ENCODE measurements at regions not wholly inside any gene's neighbourhood (a gene's known extent, or its start where the extent isn't known, plus 50 kb on each side); places are given as distances from the start of the nearest gene placed in this dataset.

GRCh38 chr9:85137696-85138095 lies 468.2 kb downstream of the NTRK2 start:
- H3K27me3 Mint-ChIP-seq, result peaks cover 6% of the 10 kb centered on the region
- ChIA-PET CTCF (no interaction called here), POLR2A (no interaction called here)
- no peak for ATAC-seq
- H3K27ac Mint-ChIP-seq, result no peak overlapping the region
- DNase-seq, result no peak
- intact Hi-C loops (cut with micrococcal nuclease), result no loop called here
- H3K36me3 Mint-ChIP-seq (ENCODE audit: low read depth), result no peaks in the 10 kb centered on the region
- H3K4me3 Mint-ChIP-seq, result no peak overlapping the region
- H3K9me3 Mint-ChIP-seq, result peaks cover 2% of the 10 kb centered on the region
- TF ChIP-seq, protein P1, sequence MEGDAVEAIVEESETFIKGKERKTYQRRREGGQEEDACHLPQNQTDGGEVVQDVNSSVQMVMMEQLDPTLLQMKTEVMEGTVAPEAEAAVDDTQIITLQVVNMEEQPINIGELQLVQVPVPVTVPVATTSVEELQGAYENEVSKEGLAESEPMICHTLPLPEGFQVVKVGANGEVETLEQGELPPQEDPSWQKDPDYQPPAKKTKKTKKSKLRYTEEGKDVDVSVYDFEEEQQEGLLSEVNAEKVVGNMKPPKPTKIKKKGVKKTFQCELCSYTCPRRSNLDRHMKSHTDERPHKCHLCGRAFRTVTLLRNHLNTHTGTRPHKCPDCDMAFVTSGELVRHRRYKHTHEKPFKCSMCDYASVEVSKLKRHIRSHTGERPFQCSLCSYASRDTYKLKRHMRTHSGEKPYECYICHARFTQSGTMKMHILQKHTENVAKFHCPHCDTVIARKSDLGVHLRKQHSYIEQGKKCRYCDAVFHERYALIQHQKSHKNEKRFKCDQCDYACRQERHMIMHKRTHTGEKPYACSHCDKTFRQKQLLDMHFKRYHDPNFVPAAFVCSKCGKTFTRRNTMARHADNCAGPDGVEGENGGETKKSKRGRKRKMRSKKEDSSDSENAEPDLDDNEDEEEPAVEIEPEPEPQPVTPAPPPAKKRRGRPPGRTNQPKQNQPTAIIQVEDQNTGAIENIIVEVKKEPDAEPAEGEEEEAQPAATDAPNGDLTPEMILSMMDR (IDR thresholded peaks at IDR 0.05), result no peak
- H3K4me1 Mint-ChIP-seq (ENCODE audit: low read depth), result no peaks in the 10 kb centered on the region

DNA sequence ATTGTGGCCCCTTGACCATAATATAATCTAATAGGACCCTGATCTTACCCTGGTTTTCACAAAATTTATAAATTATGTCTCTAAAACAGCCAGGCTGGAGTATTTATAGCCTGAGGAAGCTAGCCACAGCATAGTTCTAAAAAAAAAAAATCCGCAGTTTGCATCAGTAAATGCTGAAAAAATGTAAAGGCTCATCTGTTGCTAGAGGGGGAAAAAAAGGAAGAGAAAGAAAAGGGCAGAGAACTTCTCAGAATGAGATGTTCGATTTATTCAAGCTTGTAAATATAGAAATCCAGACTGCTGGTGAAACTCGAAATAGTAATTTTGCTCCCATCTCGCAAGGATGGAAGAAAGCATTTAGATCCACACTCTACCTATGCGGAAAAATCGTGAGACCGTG lies 467.5 kb downstream of the NTRK2 start:
- ATAC-seq (no peak), DNase-seq (no peak)
- POLR2A ChIA-PET, result no interaction called here
- Mint-ChIP-seq H3K4me3 (no peak overlapping the region), H3K27me3 (peaks cover 6% of the 10 kb centered on the region), H3K4me1 (ENCODE audit: low read depth) (no peaks in the 10 kb centered on the region), H3K27ac (no peak overlapping the region), H3K36me3 (ENCODE audit: low read depth) (no peaks in the 10 kb centered on the region), H3K9me3 (peaks cover 2% of the 10 kb centered on the region)
- CTCF ChIA-PET, result no interaction called here
- TF ChIP-seq, protein P1 (IDR thresholded peaks at IDR 0.05), result no peak
- intact Hi-C loops (cut with micrococcal nuclease), result no loop called here

DNA sequence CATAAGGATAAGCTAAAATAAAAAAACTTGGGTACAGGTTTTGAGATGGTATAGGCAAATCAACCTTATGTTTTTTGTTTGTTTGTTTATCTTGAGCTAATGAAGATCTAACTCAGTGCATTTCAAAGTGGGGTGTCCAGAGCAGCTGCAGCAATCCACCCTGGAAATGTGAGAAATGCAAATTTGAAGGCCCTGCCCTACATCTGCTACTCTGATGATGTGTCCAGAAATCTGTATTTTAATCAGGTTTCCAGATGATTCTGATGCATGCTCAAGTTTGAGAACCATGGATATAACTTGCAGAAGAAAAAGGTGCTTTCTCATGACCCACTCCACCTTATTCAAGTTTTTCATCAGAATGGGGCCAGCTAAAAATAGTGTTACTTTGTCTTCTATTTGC lies 467.0 kb downstream of the NTRK2 start:
- intact Hi-C loops (cut with micrococcal nuclease), result no loop called here
- ChIA-PET CTCF (no interaction called here), POLR2A (no interaction called here)
- Mint-ChIP-seq H3K36me3 (ENCODE audit: low read depth) (no peaks in the 10 kb centered on the region), H3K27me3 (peaks cover 6% of the 10 kb centered on the region), H3K9me3 (peaks cover 2% of the 10 kb centered on the region), H3K4me3 (no peak overlapping the region), H3K4me1 (ENCODE audit: low read depth) (no peaks in the 10 kb centered on the region), H3K27ac (no peak overlapping the region)
- ATAC-seq, result no peak
- no peak for DNase-seq
- TF ChIP-seq, protein P1 (IDR thresholded peaks at IDR 0.05), result no peak

GRCh38 chr9:85130764-85131163 lies 461.2 kb downstream of the NTRK2 start:
- Mint-ChIP-seq H3K4me1 (ENCODE audit: low read depth) (no peaks in the 10 kb centered on the region), H3K27ac (no peak overlapping the region), H3K27me3 (peaks cover 3% of the 10 kb centered on the region), H3K36me3 (ENCODE audit: low read depth) (no peaks in the 10 kb centered on the region), H3K9me3 (peaks cover 4% of the 10 kb centered on the region), H3K4me3 (no peak overlapping the region)
- ATAC-seq, result no peak
- ChIA-PET CTCF (no interaction called here), POLR2A (no interaction called here)
- intact Hi-C loops (cut with micrococcal nuclease), result no loop called here
- TF ChIP-seq, protein P1 (IDR thresholded peaks at IDR 0.05), result no peak
- DNase-seq, result no peak

DNA sequence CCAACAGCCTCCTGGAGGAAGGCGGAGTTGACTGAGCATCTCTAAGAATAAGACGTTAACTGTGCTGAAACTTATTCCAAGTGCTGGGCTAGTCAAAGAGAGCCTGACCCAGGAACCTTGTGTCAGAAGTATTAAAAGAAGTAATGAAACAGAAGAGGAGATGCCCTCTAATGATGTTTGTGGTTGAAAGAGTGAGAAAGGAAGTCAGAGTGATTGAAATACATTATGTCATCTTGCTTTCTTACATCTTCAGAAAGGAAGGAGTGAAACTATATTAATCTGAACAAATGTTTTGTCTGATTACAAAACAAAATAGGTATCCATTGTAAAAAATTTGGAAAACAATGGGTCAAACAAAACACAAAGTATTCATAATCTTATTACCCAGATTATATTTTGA lies 460.7 kb downstream of the NTRK2 start:
- ChIA-PET CTCF (no interaction called here), POLR2A (no interaction called here)
- DNase-seq (no peak), ATAC-seq (no peak)
- Mint-ChIP-seq H3K36me3 (ENCODE audit: low read depth) (no peaks in the 10 kb centered on the region), H3K4me3 (no peak overlapping the region), H3K4me1 (ENCODE audit: low read depth) (no peaks in the 10 kb centered on the region), H3K27ac (no peak overlapping the region), H3K9me3 (peaks cover 1% of the 10 kb centered on the region), H3K27me3 (peaks cover 3% of the 10 kb centered on the region)
- intact Hi-C loops (cut with micrococcal nuclease), result no loop called here
- TF ChIP-seq, protein P1 (IDR thresholded peaks at IDR 0.05), result no peak
